HAP-1 (cell line): ENCODE measurements at regions not wholly inside any gene's neighbourhood (a gene's known extent, or its start where the extent isn't known, plus 50 kb on each side); places are given as distances from the start of the nearest gene placed in this dataset.

Experiments used
- DNase-seq, 2 experiments: peaks; one replicate each; pipeline ENCODE4 v3.0.0-alpha.2; 2016 to 2020; ENCODE audit warnings: low spot score in 2 of 2
- H3K27me3 ChIP-seq: fragments of 250-450 bp; sonication (Bioruptor Pico); 2 replicates; pipeline ENCODE4 v1.5.1; 2020; ENCODE audit warnings: low read depth, mild to moderate bottlenecking, moderate library complexity
- H3K36me3 ChIP-seq: fragments of 250-450 bp; sonication (Bioruptor Pico); replicated peaks from 2 replicates; pipeline ENCODE4 v1.5.1; 2020; ENCODE audit warnings: mild to moderate bottlenecking
- H3K4me1 ChIP-seq: fragments of 250-450 bp; sonication (Bioruptor Pico); 2 replicates; pipeline ENCODE4 v1.5.1; 2020; ENCODE audit warnings: mild to moderate bottlenecking
- H3K4me3 ChIP-seq: fragments of 250-450 bp; sonication (Bioruptor Pico); 2 replicates; pipeline ENCODE4 v1.5.1; 2020; ENCODE audit warnings: mild to moderate bottlenecking, moderate library complexity
- H3K9me3 ChIP-seq: fragments of 250-450 bp; sonication (Bioruptor Pico); 2 replicates; pipeline ENCODE4 v1.5.1; 2020; ENCODE audit warnings: mild to moderate bottlenecking, moderate library complexity
- in situ Hi-C: fragments of 300-500 bp; cut with MboI; formaldehyde crosslinking; loops from 3 replicates; pipeline ENCODE4 v1.14.3; 2020; ENCODE audit warnings: low sequenced_read_pairs, inconsistent platforms, mixed read lengths

- Histone ChIP-seq H3K4me3 (no peak overlapping the region), H3K36me3 (no peaks in the 10 kb centered on the region), H3K9me3 (no peaks in the 10 kb centered on the region), H3K4me1 (no peaks in the 10 kb centered on the region), H3K27me3 (no peaks in the 10 kb centered on the region)
- DNase-seq, result no peak
- in situ Hi-C loops, result no loop called here
Observed at GRCh38 chr11:98143661-98144060, 877.1 kb upstream of the CNTN5 start.

GRCh38 chr11:98153752-98154151 lies 867.0 kb upstream of the CNTN5 start:
- DNase-seq, result no peak
- Histone ChIP-seq H3K36me3 (no peaks in the 10 kb centered on the region), H3K9me3 (no peaks in the 10 kb centered on the region), H3K4me1 (peaks cover 10% of the 10 kb centered on the region), H3K27me3 (no peaks in the 10 kb centered on the region), H3K4me3 (no peak overlapping the region)
- in situ Hi-C loops, result no loop called here

- no peaks in the 10 kb centered on the region for H3K36me3 ChIP-seq
- no peak for DNase-seq
- no peaks in the 10 kb centered on the region for H3K27me3 ChIP-seq
- peaks cover 10% of the 10 kb centered on the region for H3K4me1 ChIP-seq
- no peaks in the 10 kb centered on the region for H3K9me3 ChIP-seq
- no peak overlapping the region for H3K4me3 ChIP-seq
- in situ Hi-C loops, result no loop called here
Observed at GRCh38 chr11:98155696-98156095, 865.1 kb upstream of the CNTN5 start.

GRCh38 chr11:98177925-98178324 lies 842.8 kb upstream of the CNTN5 start:
- no peaks in the 10 kb centered on the region for H3K27me3 ChIP-seq
- no peak overlapping the region for H3K4me3 ChIP-seq
- no peak for DNase-seq
- H3K9me3 ChIP-seq, result no peaks in the 10 kb centered on the region
- no peaks in the 10 kb centered on the region for H3K4me1 ChIP-seq
- in situ Hi-C loops, result no loop called here
- no peaks in the 10 kb centered on the region for H3K36me3 ChIP-seq

GRCh38 chr11:98180511-98180910 lies 840.2 kb upstream of the CNTN5 start:
- Histone ChIP-seq H3K27me3 (no peaks in the 10 kb centered on the region), H3K4me3 (no peak overlapping the region), H3K36me3 (no peaks in the 10 kb centered on the region), H3K4me1 (no peaks in the 10 kb centered on the region), H3K9me3 (no peaks in the 10 kb centered on the region)
- DNase-seq, result no peak
- in situ Hi-C loops, result no loop called here

- no peak overlapping the region for H3K4me3 ChIP-seq
- no peaks in the 10 kb centered on the region for H3K36me3 ChIP-seq
- H3K4me1 ChIP-seq, result no peaks in the 10 kb centered on the region
- H3K27me3 ChIP-seq, result no peaks in the 10 kb centered on the region
- no peak for DNase-seq
- in situ Hi-C loops, result no loop called here
- H3K9me3 ChIP-seq, result no peaks in the 10 kb centered on the region
Observed at GRCh38 chr11:98180921-98181320, 839.8 kb upstream of the CNTN5 start.

GRCh38 chr11:98183034-98183433 lies 837.7 kb upstream of the CNTN5 start:
- no peaks in the 10 kb centered on the region for H3K27me3 ChIP-seq
- H3K36me3 ChIP-seq, result no peaks in the 10 kb centered on the region
- in situ Hi-C loops, result no loop called here
- DNase-seq, result no peak
- H3K4me3 ChIP-seq, result no peak overlapping the region
- H3K4me1 ChIP-seq, result no peaks in the 10 kb centered on the region
- no peaks in the 10 kb centered on the region for H3K9me3 ChIP-seq

- DNase-seq, result no peak
- no peak overlapping the region for H3K4me3 ChIP-seq
- no peaks in the 10 kb centered on the region for H3K27me3 ChIP-seq
- no peaks in the 10 kb centered on the region for H3K9me3 ChIP-seq
- no peaks in the 10 kb centered on the region for H3K4me1 ChIP-seq
- in situ Hi-C loops, result no loop called here
- H3K36me3 ChIP-seq, result no peaks in the 10 kb centered on the region
Observed at GRCh38 chr11:98185245-98185644, 835.5 kb upstream of the CNTN5 start.

GRCh38 chr11:98194611-98195010 lies 826.1 kb upstream of the CNTN5 start:
- Histone ChIP-seq H3K9me3 (no peaks in the 10 kb centered on the region), H3K4me1 (no peaks in the 10 kb centered on the region), H3K36me3 (no peaks in the 10 kb centered on the region), H3K4me3 (no peak overlapping the region), H3K27me3 (no peaks in the 10 kb centered on the region)
- no peak for DNase-seq
- in situ Hi-C loops, result no loop called here

GRCh38 chr11:98195300-98195699 lies 825.4 kb upstream of the CNTN5 start:
- Histone ChIP-seq H3K4me1 (no peaks in the 10 kb centered on the region), H3K36me3 (no peaks in the 10 kb centered on the region), H3K4me3 (no peak overlapping the region), H3K27me3 (no peaks in the 10 kb centered on the region), H3K9me3 (no peaks in the 10 kb centered on the region)
- in situ Hi-C loops, result no loop called here
- no peak for DNase-seq

GRCh38 chr11:98207086-98207485 lies 813.7 kb upstream of the CNTN5 start:
- no peaks in the 10 kb centered on the region for H3K36me3 ChIP-seq
- in situ Hi-C loops, result no loop called here
- no peak overlapping the region for H3K4me3 ChIP-seq
- H3K9me3 ChIP-seq, result no peaks in the 10 kb centered on the region
- no peaks in the 10 kb centered on the region for H3K27me3 ChIP-seq
- no peak for DNase-seq
- H3K4me1 ChIP-seq, result no peaks in the 10 kb centered on the region

GRCh38 chr11:98227278-98227677 lies 793.5 kb upstream of the CNTN5 start:
- Histone ChIP-seq H3K4me1 (no peaks in the 10 kb centered on the region), H3K4me3 (no peak overlapping the region), H3K36me3 (no peaks in the 10 kb centered on the region), H3K9me3 (no peaks in the 10 kb centered on the region), H3K27me3 (no peaks in the 10 kb centered on the region)
- DNase-seq, result no peak
- in situ Hi-C loops, result no loop called here

- Histone ChIP-seq H3K4me3 (no peak overlapping the region), H3K9me3 (no peaks in the 10 kb centered on the region), H3K4me1 (no peaks in the 10 kb centered on the region), H3K36me3 (no peaks in the 10 kb centered on the region), H3K27me3 (no peaks in the 10 kb centered on the region)
- in situ Hi-C loops, result no loop called here
- DNase-seq, result no peak
Observed at GRCh38 chr11:98230678-98231077, 790.1 kb upstream of the CNTN5 start.

- Histone ChIP-seq H3K9me3 (no peaks in the 10 kb centered on the region), H3K4me1 (no peaks in the 10 kb centered on the region), H3K27me3 (no peaks in the 10 kb centered on the region), H3K4me3 (no peak overlapping the region), H3K36me3 (no peaks in the 10 kb centered on the region)
- DNase-seq, result no peak
- in situ Hi-C loops, result no loop called here
Observed at GRCh38 chr11:98234698-98235097, 786.1 kb upstream of the CNTN5 start.

GRCh38 chr11:98243897-98244296 lies 776.9 kb upstream of the CNTN5 start:
- no peaks in the 10 kb centered on the region for H3K9me3 ChIP-seq
- no peaks in the 10 kb centered on the region for H3K27me3 ChIP-seq
- H3K4me1 ChIP-seq, result no peaks in the 10 kb centered on the region
- in situ Hi-C loops, result no loop called here
- DNase-seq, result no peak
- no peak overlapping the region for H3K4me3 ChIP-seq
- no peaks in the 10 kb centered on the region for H3K36me3 ChIP-seq
